ENCODE measurements at regions not wholly inside any gene's neighbourhood (a gene's known extent, or its start where the extent isn't known, plus 50 kb on each side); places are given as distances from the start of the nearest gene placed in this dataset.

DNA sequence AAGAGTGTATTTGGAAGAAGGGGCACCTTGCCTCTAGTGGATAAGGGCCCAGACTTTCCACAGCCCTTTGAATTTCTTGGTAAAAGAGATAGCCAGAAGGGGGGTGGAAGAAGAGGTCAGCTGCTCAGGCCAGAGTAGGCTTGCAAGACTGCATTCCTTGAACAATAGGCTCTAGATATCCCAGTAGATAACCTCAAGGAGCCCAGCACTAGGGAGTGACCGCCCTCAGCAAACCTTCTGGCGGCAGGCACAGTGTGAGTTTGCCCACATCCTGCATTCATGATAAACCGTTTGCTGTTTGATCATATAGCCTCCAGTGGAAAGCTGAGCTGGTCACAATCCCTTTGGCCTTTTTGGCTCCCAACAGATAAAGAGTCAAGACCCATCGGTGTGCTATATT, 70.5 kb downstream of the NPY start:
- TF ChIP-seq POLR2A (IDR thresholded peaks at IDR 0.05) = no peak
- no peak for TF ChIP-seq CTCF (IDR thresholded peaks at IDR 0.05 in 4 of 5, conservative IDR thresholded peaks at IDR 0.05 in 1 of 5)
- DNase-seq (no peak), ATAC-seq (no peak)
- Histone ChIP-seq H3K27ac (no peak overlapping the region), H3K9me3 (no peaks in the 10 kb centered on the region), H3K4me1 (no peaks in the 10 kb centered on the region), H3K36me3 (no peaks in the 10 kb centered on the region), H3K27me3 (no peaks in the 10 kb centered on the region), H3K4me3 (no peak overlapping the region)
- intact Hi-C loops (cut with DNase I; ENCODE audit: low total_unique reads) (no loop called here), in situ Hi-C loops (cut with MboI; ENCODE audit: low sequenced_read_pairs in 4 of 4) (no loop called here)

DNA sequence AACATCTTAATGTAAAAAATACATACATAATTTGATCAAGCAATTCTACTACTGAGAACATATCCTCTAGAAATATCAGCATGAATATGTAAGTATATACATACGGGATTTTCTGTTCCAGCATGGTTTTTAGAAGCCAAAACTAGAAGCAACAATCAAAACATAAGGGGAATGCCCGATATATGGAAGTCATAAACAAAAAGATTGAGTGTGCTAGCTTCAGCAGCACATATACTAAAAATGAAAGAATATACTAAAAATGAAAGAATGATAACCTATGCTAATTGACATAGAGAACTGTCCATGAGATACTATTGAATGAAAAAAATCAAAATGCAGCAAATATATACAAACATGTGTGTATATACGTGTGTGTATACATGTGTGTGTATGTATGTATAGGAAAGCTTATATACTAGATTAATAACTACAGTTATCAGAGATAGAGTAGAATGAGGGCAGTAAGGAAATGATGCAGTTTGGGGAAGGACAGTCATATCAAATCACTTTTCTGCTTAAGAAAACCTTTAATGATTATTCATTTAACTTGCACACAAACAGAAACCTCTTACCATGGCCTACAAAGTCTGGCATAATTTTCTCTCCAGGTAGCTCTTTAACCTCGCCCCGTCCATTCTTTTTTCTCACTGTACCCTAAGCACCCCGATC, 72.9 kb downstream of the NPY start:
- TF ChIP-seq POLR2A (IDR thresholded peaks at IDR 0.05) (no peak), CTCF (IDR thresholded peaks at IDR 0.05 in 4 of 5, conservative IDR thresholded peaks at IDR 0.05 in 1 of 5) (no peak)
- H3K27ac ChIP-seq = no peak overlapping the region
- intact Hi-C loops (cut with DNase I; ENCODE audit: low total_unique reads) (no loop called here), in situ Hi-C loops (cut with MboI; ENCODE audit: low sequenced_read_pairs in 4 of 4) (no loop called here)
- H3K36me3 ChIP-seq = no peaks in the 10 kb centered on the region
- ATAC-seq = no peak
- H3K4me3 ChIP-seq = no peak overlapping the region
- no peaks in the 10 kb centered on the region for H3K9me3 ChIP-seq
- H3K4me1 ChIP-seq = no peaks in the 10 kb centered on the region
- no peaks in the 10 kb centered on the region for H3K27me3 ChIP-seq
- no peak for DNase-seq

DNA sequence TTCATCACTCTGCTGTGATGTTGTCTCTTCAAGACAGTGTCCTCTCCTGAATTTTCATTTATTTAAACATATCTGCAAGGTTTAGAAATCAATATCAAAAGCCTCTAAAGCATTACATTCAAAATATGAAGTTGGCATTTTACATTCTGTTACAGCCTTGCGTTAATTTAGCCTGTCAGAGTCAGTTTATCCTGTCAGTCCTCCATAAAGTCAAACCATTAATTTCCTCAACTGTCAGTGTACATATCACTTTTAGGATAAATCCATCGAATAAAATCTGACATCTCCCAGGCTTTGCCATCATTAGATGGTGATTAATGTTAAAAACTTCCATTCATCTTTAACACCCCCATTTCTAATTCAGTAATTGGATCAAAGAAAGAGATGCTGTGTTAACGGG, 77.0 kb downstream of the NPY start:
- no peak for DNase-seq
- Histone ChIP-seq H3K27ac (no peak overlapping the region), H3K4me1 (no peaks in the 10 kb centered on the region), H3K4me3 (no peak overlapping the region), H3K27me3 (no peaks in the 10 kb centered on the region), H3K9me3 (no peaks in the 10 kb centered on the region), H3K36me3 (no peaks in the 10 kb centered on the region)
- intact Hi-C loops (cut with DNase I; ENCODE audit: low total_unique reads) (no loop called here), in situ Hi-C loops (cut with MboI; ENCODE audit: low sequenced_read_pairs in 4 of 4) (no loop called here)
- TF ChIP-seq CTCF (IDR thresholded peaks at IDR 0.05 in 4 of 5, conservative IDR thresholded peaks at IDR 0.05 in 1 of 5) (no peak), POLR2A (IDR thresholded peaks at IDR 0.05) (no peak)
- ATAC-seq = no peak

- in situ Hi-C loops (cut with MboI; ENCODE audit: low sequenced_read_pairs in 4 of 4) = no loop called here
- DNase-seq (no peak), ATAC-seq (no peak)
- H3K4me1 ChIP-seq = no peaks in the 10 kb centered on the region
- intact Hi-C loops (cut with DNase I; ENCODE audit: low total_unique reads) = no loop called here
- no peak overlapping the region for H3K27ac ChIP-seq
- no peak overlapping the region for H3K4me3 ChIP-seq
- no peaks in the 10 kb centered on the region for H3K36me3 ChIP-seq
- TF ChIP-seq POLR2A (IDR thresholded peaks at IDR 0.05) (no peak), CTCF (IDR thresholded peaks at IDR 0.05 in 4 of 5, conservative IDR thresholded peaks at IDR 0.05 in 1 of 5) (no peak)
- no peaks in the 10 kb centered on the region for H3K9me3 ChIP-seq
- no peaks in the 10 kb centered on the region for H3K27me3 ChIP-seq
Observed at GRCh38 chr7:24365606-24366005, 81.6 kb downstream of the NPY start.

DNA sequence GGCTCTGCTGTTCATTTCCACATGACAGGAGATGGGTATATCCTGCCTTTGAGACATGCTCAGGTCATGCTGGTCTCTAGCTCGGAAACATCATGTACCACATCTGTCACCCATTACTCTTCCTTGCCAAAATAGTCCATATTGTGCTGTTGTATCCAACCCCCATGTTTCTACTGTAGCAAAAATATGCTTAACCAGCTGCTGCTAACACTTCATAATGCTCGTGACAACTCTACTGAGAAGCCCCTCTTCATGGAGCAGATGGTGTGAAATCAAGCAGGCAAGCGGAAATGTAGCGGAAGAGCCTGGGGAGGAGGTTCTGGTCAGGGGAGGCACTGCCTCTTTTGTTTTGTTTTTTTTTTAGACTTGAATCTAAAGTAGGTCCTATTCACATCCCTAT, 82.9 kb downstream of the NPY start:
- in situ Hi-C loops (cut with MboI; ENCODE audit: low sequenced_read_pairs in 4 of 4) (no loop called here), intact Hi-C loops (cut with DNase I; ENCODE audit: low total_unique reads) (no loop called here)
- ATAC-seq = no peak
- Histone ChIP-seq H3K36me3 (no peaks in the 10 kb centered on the region), H3K4me1 (no peaks in the 10 kb centered on the region), H3K27me3 (no peaks in the 10 kb centered on the region), H3K27ac (no peak overlapping the region), H3K9me3 (no peaks in the 10 kb centered on the region), H3K4me3 (no peak overlapping the region)
- no peak for DNase-seq
- TF ChIP-seq POLR2A (IDR thresholded peaks at IDR 0.05) = no peak
- no peak for TF ChIP-seq CTCF (IDR thresholded peaks at IDR 0.05 in 4 of 5, conservative IDR thresholded peaks at IDR 0.05 in 1 of 5)

Data from gastrocnemius medialis (tissue), 4 donors.